Caco-2 (cell line): ENCODE measurements at regions not wholly inside any gene's neighbourhood (a gene's known extent, or its start where the extent isn't known, plus 50 kb on each side); places are given as distances from the start of the nearest gene placed in this dataset.

Source experiments
- BruUV-seq: library from RNA; stranded (reverse); fragments of 400-500 nt; replicated peaks from 2 replicates; lab custom pipeline; 2021; lab: Mats Ljungman, UMichigan
- CTCF ChIA-PET: fragments of 300-600 bp; sonication (Branson Sonifier 250); formaldehyde crosslinking; loops from one replicate; lab custom pipeline; 2022; ENCODE audit warnings: antibody characterized with exemption; lab: Charles Lee
- POLR2A ChIA-PET: fragments of 300-600 bp; sonication (Branson Sonifier 250); formaldehyde crosslinking; loops from one replicate; lab custom pipeline; 2022; ENCODE audit warnings: antibody characterized with exemption; lab: Charles Lee
- DNase-seq, 2 experiments: peaks; one replicate each; pipeline versions ENCODE4 v3.0.0 to v3.0.0-alpha.2; 2020 to 2022
- H3K27me3 ChIP-seq: replicated peaks from 2 replicates; pipeline ENCODE4 v1.6.0; 2011; ENCODE audit warnings: low read length; ENCODE audit not compliant: control insufficient read depth, insufficient read depth
- H3K36me3 ChIP-seq: 2 replicates; pipeline ENCODE4 v1.5.1; 2011; ENCODE audit warnings: low read length; ENCODE audit not compliant: control insufficient read depth, insufficient read depth
- H3K4me1 ChIP-seq: fragments of 250-450 bp; sonication (Bioruptor Pico); 2 replicates; pipeline ENCODE4 v1.5.1; 2020; ENCODE audit warnings: mild to moderate bottlenecking
- H3K4me3 ChIP-seq: 2 replicates; pipeline ENCODE4 v1.5.1; 2011; ENCODE audit warnings: low read depth, mild to moderate bottlenecking, control low read depth, low read length
- H3K9me3 ChIP-seq: fragments of 250-450 bp; sonication (Bioruptor Pico); 2 replicates; pipeline ENCODE4 v1.5.1; 2020; ENCODE audit warnings: mild to moderate bottlenecking, moderate library complexity
- H3K27ac Mint-ChIP-seq: one replicate; pipeline ENCODE4 v1.8.0; 2022; ENCODE audit warnings: mixed read lengths; ENCODE audit not compliant: unreplicated experiment
- H3K27me3 Mint-ChIP-seq: one replicate; pipeline ENCODE4 v1.8.0; 2022; ENCODE audit warnings: mixed read lengths; ENCODE audit not compliant: insufficient read depth, unreplicated experiment
- H3K36me3 Mint-ChIP-seq: one replicate; pipeline ENCODE4 v1.8.0; 2022; ENCODE audit warnings: mild to moderate bottlenecking, mixed read lengths; ENCODE audit not compliant: insufficient read depth, unreplicated experiment
- H3K4me1 Mint-ChIP-seq: one replicate; pipeline ENCODE4 v1.8.0; 2022; ENCODE audit warnings: low read depth, mixed read lengths; ENCODE audit not compliant: unreplicated experiment
- H3K4me3 Mint-ChIP-seq: one replicate; pipeline ENCODE4 v1.8.0; 2022; ENCODE audit warnings: mild to moderate bottlenecking, moderate library complexity, mixed read lengths; ENCODE audit not compliant: unreplicated experiment
- H3K9me3 Mint-ChIP-seq: one replicate; pipeline ENCODE4 v1.8.0; 2022; ENCODE audit warnings: mixed read lengths; ENCODE audit not compliant: unreplicated experiment
- intact Hi-C: fragments of 100-400 bp; cut with micrococcal nuclease; formaldehyde crosslinking; loops from one replicate; pipeline ENCODE4 v1.10.0; 2022; ENCODE audit not compliant: unreplicated experiment
- TF ChIP-seq, protein P1 (sequence below), 2 experiments: fragments of 200-600 bp in 1 of 2; IDR thresholded peaks; 1 replicate in 1 of 2; 2 replicates in 1 of 2; pipeline versions ENCODE4 v1.5.1 to v1.8.0; 2011 to 2022; ENCODE audit warnings: antibody characterized with exemption in 1 of 2, control low read depth in 1 of 2, inconsistent platforms in 1 of 2, low read depth in 1 of 2, low read length in 1 of 2, mild to moderate bottlenecking in 1 of 2, moderate library complexity in 1 of 2; ENCODE audit not compliant: insufficient read depth in 1 of 2, severe bottlenecking in 1 of 2, unreplicated experiment in 1 of 2

DNA sequence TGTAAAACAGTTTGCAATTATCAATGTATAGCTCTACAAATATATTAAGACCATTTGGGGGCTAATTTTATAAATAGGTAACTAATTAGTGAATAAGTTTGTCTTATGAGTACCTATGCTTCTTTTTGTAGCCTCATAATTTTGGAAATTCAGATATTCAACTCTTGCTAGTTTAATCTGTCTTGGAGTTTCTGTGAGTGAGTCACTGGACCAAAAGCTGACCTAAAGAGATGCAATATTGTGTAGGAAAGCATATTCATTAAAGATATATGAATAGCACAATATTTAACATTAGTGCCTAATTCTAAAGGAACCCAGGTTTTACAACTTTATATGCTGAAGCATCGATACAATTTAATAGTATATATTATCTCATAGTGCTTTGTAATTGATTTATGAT lies 161.3 kb upstream of the PCDH18 start:
- no peaks in the 10 kb centered on the region for H3K9me3 ChIP-seq
- Mint-ChIP-seq H3K4me3 (no peak overlapping the region), H3K27me3 (peaks cover 5% of the 10 kb centered on the region), H3K36me3 (no peaks in the 10 kb centered on the region), H3K4me1 (no peaks in the 10 kb centered on the region), H3K27ac (no peak overlapping the region), H3K9me3 (peaks cover 5% of the 10 kb centered on the region)
- BruUV-seq = no TSS peak
- DNase-seq = no peak
- POLR2A ChIA-PET = no interaction called here
- no peaks in the 10 kb centered on the region for H3K36me3 ChIP-seq
- TF ChIP-seq, protein P1, sequence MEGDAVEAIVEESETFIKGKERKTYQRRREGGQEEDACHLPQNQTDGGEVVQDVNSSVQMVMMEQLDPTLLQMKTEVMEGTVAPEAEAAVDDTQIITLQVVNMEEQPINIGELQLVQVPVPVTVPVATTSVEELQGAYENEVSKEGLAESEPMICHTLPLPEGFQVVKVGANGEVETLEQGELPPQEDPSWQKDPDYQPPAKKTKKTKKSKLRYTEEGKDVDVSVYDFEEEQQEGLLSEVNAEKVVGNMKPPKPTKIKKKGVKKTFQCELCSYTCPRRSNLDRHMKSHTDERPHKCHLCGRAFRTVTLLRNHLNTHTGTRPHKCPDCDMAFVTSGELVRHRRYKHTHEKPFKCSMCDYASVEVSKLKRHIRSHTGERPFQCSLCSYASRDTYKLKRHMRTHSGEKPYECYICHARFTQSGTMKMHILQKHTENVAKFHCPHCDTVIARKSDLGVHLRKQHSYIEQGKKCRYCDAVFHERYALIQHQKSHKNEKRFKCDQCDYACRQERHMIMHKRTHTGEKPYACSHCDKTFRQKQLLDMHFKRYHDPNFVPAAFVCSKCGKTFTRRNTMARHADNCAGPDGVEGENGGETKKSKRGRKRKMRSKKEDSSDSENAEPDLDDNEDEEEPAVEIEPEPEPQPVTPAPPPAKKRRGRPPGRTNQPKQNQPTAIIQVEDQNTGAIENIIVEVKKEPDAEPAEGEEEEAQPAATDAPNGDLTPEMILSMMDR (IDR thresholded peaks at IDR 0.05; ENCODE audit: insufficient read depth in 1 of 2, low read depth in 1 of 2, low read length in 1 of 2, severe bottlenecking in 1 of 2, unreplicated experiment in 1 of 2) = no peak
- no peaks in the 10 kb centered on the region for H3K27me3 ChIP-seq
- intact Hi-C loops = no loop called here
- H3K4me3 ChIP-seq = no peak overlapping the region
- CTCF ChIA-PET = no interaction called here
- no peaks in the 10 kb centered on the region for H3K4me1 ChIP-seq

DNA sequence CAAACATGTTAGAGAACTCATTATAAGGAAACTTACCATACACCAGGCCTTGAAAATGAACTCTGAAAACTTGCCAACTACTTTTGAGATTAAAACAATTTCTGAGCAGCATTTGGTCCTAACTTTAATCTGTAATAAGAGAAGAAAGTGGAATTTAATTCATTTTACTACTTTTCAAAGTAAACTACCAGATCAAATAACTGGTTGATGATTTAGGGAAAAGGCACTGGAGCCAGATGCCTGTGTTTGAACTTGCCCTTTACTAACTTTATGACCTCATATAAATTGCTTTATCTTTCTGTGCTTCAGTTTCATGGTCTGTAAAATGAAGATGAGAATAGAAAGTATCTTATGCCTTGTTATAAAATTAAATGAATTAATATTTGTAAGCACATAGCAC lies 159.9 kb upstream of the PCDH18 start:
- H3K4me3 Mint-ChIP-seq = no peak overlapping the region
- intact Hi-C loops = no loop called here
- H3K9me3 Mint-ChIP-seq = no peaks in the 10 kb centered on the region
- BruUV-seq = no TSS peak
- TF ChIP-seq, protein P1 (IDR thresholded peaks at IDR 0.05; ENCODE audit: insufficient read depth in 1 of 2, low read depth in 1 of 2, low read length in 1 of 2, severe bottlenecking in 1 of 2, unreplicated experiment in 1 of 2) = no peak
- ChIA-PET POLR2A (no interaction called here), CTCF (no interaction called here)
- no peaks in the 10 kb centered on the region for H3K4me1 Mint-ChIP-seq
- no peak overlapping the region for H3K4me3 ChIP-seq
- no peaks in the 10 kb centered on the region for H3K36me3 Mint-ChIP-seq
- H3K27ac Mint-ChIP-seq = no peak overlapping the region
- H3K36me3 ChIP-seq = no peaks in the 10 kb centered on the region
- H3K27me3 Mint-ChIP-seq = peaks cover 3% of the 10 kb centered on the region
- H3K27me3 ChIP-seq = no peaks in the 10 kb centered on the region
- H3K9me3 ChIP-seq = no peaks in the 10 kb centered on the region
- no peak for DNase-seq
- H3K4me1 ChIP-seq = no peaks in the 10 kb centered on the region

DNA sequence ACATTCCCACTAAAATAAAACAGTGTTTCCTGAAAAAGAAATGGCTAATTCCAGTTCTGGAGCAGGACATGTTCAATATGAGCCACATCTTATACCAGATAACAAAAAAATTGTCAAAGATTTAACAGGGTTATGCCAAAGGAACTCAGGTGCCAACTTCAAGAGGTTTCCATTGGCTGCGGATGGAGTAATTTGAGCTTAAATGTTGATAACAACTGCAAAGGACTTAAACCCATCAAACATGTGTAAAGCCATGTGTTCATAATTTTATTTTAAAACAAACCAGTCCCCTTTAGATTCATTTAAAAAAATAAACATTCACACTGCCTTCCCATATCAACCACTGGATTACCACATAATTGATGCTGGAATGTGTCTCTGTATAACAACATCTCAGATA lies 156.4 kb upstream of the PCDH18 start:
- Mint-ChIP-seq H3K9me3 (no peaks in the 10 kb centered on the region), H3K36me3 (no peaks in the 10 kb centered on the region), H3K4me1 (no peaks in the 10 kb centered on the region), H3K4me3 (no peak overlapping the region), H3K27me3 (peaks cover 6% of the 10 kb centered on the region), H3K27ac (no peak overlapping the region)
- Histone ChIP-seq H3K27me3 (no peaks in the 10 kb centered on the region), H3K36me3 (no peaks in the 10 kb centered on the region), H3K4me1 (no peaks in the 10 kb centered on the region), H3K4me3 (no peak overlapping the region), H3K9me3 (no peaks in the 10 kb centered on the region)
- intact Hi-C loops = no loop called here
- TF ChIP-seq, protein P1 (IDR thresholded peaks at IDR 0.05; ENCODE audit: insufficient read depth in 1 of 2, low read depth in 1 of 2, low read length in 1 of 2, severe bottlenecking in 1 of 2, unreplicated experiment in 1 of 2) = no peak
- ChIA-PET POLR2A (no interaction called here), CTCF (no interaction called here)
- no peak for DNase-seq
- no TSS peak for BruUV-seq
